C4-2B (cell line): ENCODE measurements at regions not wholly inside any gene's neighbourhood (a gene's known extent, or its start where the extent isn't known, plus 50 kb on each side); places are given as distances from the start of the nearest gene placed in this dataset.

Experiments used
- H3K27ac ChIP-seq: fragments of 450-650 bp; 2 replicates; pipeline ENCODE4 v1.5.1; 2017
- CTCF ChIP-seq: fragments of 450-650 bp; conservative IDR thresholded peaks from 2 replicates; pipeline ENCODE4 v1.5.1; 2017; ENCODE audit warnings: mild to moderate bottlenecking
- ZFX ChIP-seq: fragments of 450-650 bp; IDR thresholded peaks from 2 replicates; pipeline ENCODE4 v1.6.1; 2017

GRCh38 chr4:53863736-53864365, 200.6 kb downstream of the CHIC2 start:
- H3K27ac ChIP-seq, result no peak overlapping the region
- no peak for TF ChIP-seq ZFX
- TF ChIP-seq CTCF, result no peak

GRCh38 chr4:53863158-53863557, 201.2 kb downstream of the CHIC2 start:
- TF ChIP-seq CTCF (no peak), ZFX (no peak)
- H3K27ac ChIP-seq, result no peak overlapping the region

- H3K27ac ChIP-seq, result no peak overlapping the region
These were observed 202.4 kb downstream of the CHIC2 start for GRCh38 chr4:53861856-53862610.

GRCh38 chr4:53859305-53859704, 205.1 kb downstream of the CHIC2 start:
- no peak for TF ChIP-seq ZFX
- TF ChIP-seq CTCF, result no peak
- no peak overlapping the region for H3K27ac ChIP-seq

More at GRCh38 chr4:53861856-53862610, 202.4 kb downstream of the CHIC2 start:
- TF ChIP-seq ZFX, result no peak
- TF ChIP-seq CTCF, result no peak

GRCh38 chr4:53858744-53859143, 205.7 kb downstream of the CHIC2 start:
- H3K27ac ChIP-seq, result no peak overlapping the region
- TF ChIP-seq ZFX (no peak), CTCF (no peak)

- TF ChIP-seq CTCF, result no peak
- no peak overlapping the region for H3K27ac ChIP-seq
These were observed 208.7 kb downstream of the CHIC2 start for GRCh38 chr4:53855581-53856250.

GRCh38 chr4:53854991-53855568, 209.3 kb downstream of the CHIC2 start:
- no peak for TF ChIP-seq CTCF
- no peak for TF ChIP-seq ZFX
- H3K27ac ChIP-seq, result no peak overlapping the region
